Activated B cell treated with CpG ODN at 0.5 μM for 24 hours (primary cell): ENCODE measurements at regions not wholly inside any gene's neighbourhood (a gene's known extent, or its start where the extent isn't known, plus 50 kb on each side); places are given as distances from the start of the nearest gene placed in this dataset.

Source experiments
- ATAC-seq: fragments of 200-7000 bp; cut with Tn5 transposase; one replicate; pipeline ENCODE4 v1.10.0; 2021; ENCODE audit warnings: low read depth, mild to moderate bottlenecking, moderate library complexity
- CTCF ChIA-PET: fragments of 350-600 bp; sonication (Branson Sonifier 250); formaldehyde crosslinking; loops from one replicate; lab custom pipeline; 2021; ENCODE audit warnings: antibody characterized with exemption; lab: Charles Lee
- POLR2A ChIA-PET: fragments of 350-600 bp; sonication (Branson Sonifier 250); formaldehyde crosslinking; loops from one replicate; lab custom pipeline; 2021; ENCODE audit warnings: antibody characterized with exemption; lab: Charles Lee
- DNase-seq: peaks from one replicate; pipeline ENCODE4 v3.0.0; 2022
- H3K27ac Mint-ChIP-seq: one replicate; pipeline ENCODE4 v1.8.0; 2020; ENCODE audit warnings: mixed read lengths
- H3K27me3 Mint-ChIP-seq: one replicate; pipeline ENCODE4 v1.8.0; 2021; ENCODE audit warnings: mixed read lengths
- H3K36me3 Mint-ChIP-seq: one replicate; pipeline ENCODE4 v1.8.0; 2021; ENCODE audit warnings: low read depth, mixed read lengths
- H3K4me1 Mint-ChIP-seq: one replicate; pipeline ENCODE4 v1.8.0; 2021; ENCODE audit warnings: mixed read lengths
- H3K4me3 Mint-ChIP-seq: one replicate; pipeline ENCODE4 v1.8.0; 2020; ENCODE audit warnings: mild to moderate bottlenecking, mixed read lengths
- H3K9me3 Mint-ChIP-seq: one replicate; pipeline ENCODE4 v1.8.0; 2020; ENCODE audit warnings: mixed read lengths
- CTCF ChIP-seq: fragments of 200-600 bp; IDR thresholded peaks from one replicate; pipeline ENCODE4 v1.8.0; 2022; ENCODE audit warnings: antibody characterized with exemption, mild to moderate bottlenecking
- intact Hi-C: fragments of 100-400 bp; cut with micrococcal nuclease; formaldehyde crosslinking; loops from one replicate; pipeline ENCODE4 v1.15.1; 2024

- intact Hi-C loops = no loop called here
- peaks cover 3% of the 10 kb centered on the region for H3K9me3 Mint-ChIP-seq
- ChIA-PET CTCF (no interaction called here), POLR2A (no interaction called here)
- no peaks in the 10 kb centered on the region for H3K4me1 Mint-ChIP-seq
- H3K4me3 Mint-ChIP-seq = no peak overlapping the region
- DNase-seq = no peak
- no peaks in the 10 kb centered on the region for H3K36me3 Mint-ChIP-seq
- H3K27me3 Mint-ChIP-seq = peaks cover 8% of the 10 kb centered on the region
- no peak for TF ChIP-seq CTCF
- no peak overlapping the region for H3K27ac Mint-ChIP-seq
- no peak for ATAC-seq
Measured at GRCh38 chr10:2083591-2083990, 346.3 kb upstream of the ADARB2 start.

GRCh38 chr10:2081501-2081900 is 344.2 kb upstream of the ADARB2 start:
- no peaks in the 10 kb centered on the region for H3K9me3 Mint-ChIP-seq
- TF ChIP-seq CTCF = no peak
- H3K27ac Mint-ChIP-seq = no peak overlapping the region
- no peak for ATAC-seq
- POLR2A ChIA-PET = no interaction called here
- intact Hi-C loops = no loop called here
- peaks cover 2% of the 10 kb centered on the region for H3K27me3 Mint-ChIP-seq
- H3K36me3 Mint-ChIP-seq = no peaks in the 10 kb centered on the region
- no peaks in the 10 kb centered on the region for H3K4me1 Mint-ChIP-seq
- DNase-seq = no peak
- CTCF ChIA-PET = no interaction called here
- H3K4me3 Mint-ChIP-seq = no peak overlapping the region

GRCh38 chr10:2079603-2080078 is 342.3 kb upstream of the ADARB2 start:
- intact Hi-C loops = no loop called here
- H3K4me1 Mint-ChIP-seq = no peaks in the 10 kb centered on the region
- peaks cover 2% of the 10 kb centered on the region for H3K27me3 Mint-ChIP-seq
- no peak for DNase-seq
- ChIA-PET POLR2A (no interaction called here), CTCF (no interaction called here)
- no peak overlapping the region for H3K27ac Mint-ChIP-seq
- TF ChIP-seq CTCF = no peak
- ATAC-seq = no peak
- H3K36me3 Mint-ChIP-seq = no peaks in the 10 kb centered on the region
- H3K9me3 Mint-ChIP-seq = no peaks in the 10 kb centered on the region
- no peak overlapping the region for H3K4me3 Mint-ChIP-seq

GRCh38 chr10:2077231-2077630 is 339.9 kb upstream of the ADARB2 start:
- ATAC-seq = no peak
- ChIA-PET POLR2A (no interaction called here), CTCF (no interaction called here)
- Mint-ChIP-seq H3K27me3 (peaks cover 2% of the 10 kb centered on the region), H3K27ac (no peak overlapping the region), H3K4me1 (no peaks in the 10 kb centered on the region), H3K4me3 (no peak overlapping the region), H3K36me3 (no peaks in the 10 kb centered on the region), H3K9me3 (no peaks in the 10 kb centered on the region)
- no peak for TF ChIP-seq CTCF
- no peak for DNase-seq
- intact Hi-C loops = no loop called here

GRCh38 chr10:2076528-2076927 is 339.2 kb upstream of the ADARB2 start:
- ChIA-PET CTCF (no interaction called here), POLR2A (no interaction called here)

More at GRCh38 chr10:2076528-2076927, 339.2 kb upstream of the ADARB2 start:
- Mint-ChIP-seq H3K9me3 (no peaks in the 10 kb centered on the region), H3K4me1 (no peaks in the 10 kb centered on the region), H3K27me3 (peaks cover 2% of the 10 kb centered on the region), H3K36me3 (no peaks in the 10 kb centered on the region), H3K4me3 (no peak overlapping the region), H3K27ac (no peak overlapping the region)
- intact Hi-C loops = no loop called here
- no peak for TF ChIP-seq CTCF
- DNase-seq (no peak), ATAC-seq (no peak)
